Inflammatory macrophage treated with lipopolysaccharide for 4 hours (primary cell): ENCODE measurements at regions not wholly inside any gene's neighbourhood (a gene's known extent, or its start where the extent isn't known, plus 50 kb on each side); places are given as distances from the start of the nearest gene placed in this dataset.
A peak's percentile ranks its signal among the peaks of the same experiment; 100 is the strongest.

Source experiments
- DNase-seq: peaks from one replicate; pipeline ENCODE4 v3.0.0-alpha.2; 2020

GRCh38 chr1:98374098-98374497 is 287.4 kb upstream of the SNX7 start:
- DNase-seq, result no peak

GRCh38 chr1:98373056-98373455 is 288.5 kb upstream of the SNX7 start:
- DNase-seq, result peak; percentile 1

- DNase-seq, result no peak
Observed at GRCh38 chr1:98371764-98372163, 289.8 kb upstream of the SNX7 start.

GRCh38 chr1:98369463-98369862 is 292.1 kb upstream of the SNX7 start:
- no peak for DNase-seq

- DNase-seq, result no peak
Observed at GRCh38 chr1:98368995-98369394, 292.5 kb upstream of the SNX7 start.

- no peak for DNase-seq
Observed at GRCh38 chr1:98367426-98367825, 294.1 kb upstream of the SNX7 start.

GRCh38 chr1:98366343-98366742 is 295.2 kb upstream of the SNX7 start:
- no peak for DNase-seq

- DNase-seq, result peak; percentile 45
Observed at GRCh38 chr1:98364544-98364943, 297.0 kb upstream of the SNX7 start.

- DNase-seq, result peak; percentile 1
Observed at GRCh38 chr1:98360864-98361263, 300.7 kb upstream of the SNX7 start.

GRCh38 chr1:98355656-98356383 is 305.7 kb upstream of the SNX7 start:
- no peak for DNase-seq

- DNase-seq, result no peak
Observed at GRCh38 chr1:98352378-98352777, 309.1 kb upstream of the SNX7 start.

- no peak for DNase-seq
Observed at GRCh38 chr1:98351561-98351960, 310.0 kb upstream of the SNX7 start.

GRCh38 chr1:98345417-98345816 is 316.1 kb upstream of the SNX7 start:
- no peak for DNase-seq

- no peak for DNase-seq
Observed at GRCh38 chr1:98344731-98345130, 316.8 kb upstream of the SNX7 start.

GRCh38 chr1:98342566-98342965 is 319.0 kb upstream of the SNX7 start:
- no peak for DNase-seq

GRCh38 chr1:98340511-98340910 is 321.0 kb upstream of the SNX7 start:
- no peak for DNase-seq

- no peak for DNase-seq
Observed at GRCh38 chr1:98336472-98337083, 324.9 kb upstream of the SNX7 start.

GRCh38 chr1:98333936-98334335 is 327.6 kb upstream of the SNX7 start:
- DNase-seq, result no peak

GRCh38 chr1:98333406-98333805 is 328.1 kb upstream of the SNX7 start:
- DNase-seq, result no peak

GRCh38 chr1:98331718-98332311 is 329.7 kb upstream of the SNX7 start:
- no peak for DNase-seq

- DNase-seq, result no peak
Observed at GRCh38 chr1:98331243-98331642, 330.3 kb upstream of the SNX7 start.

GRCh38 chr1:98330224-98330623 is 331.3 kb upstream of the SNX7 start:
- DNase-seq, result no peak

- no peak for DNase-seq
Observed at GRCh38 chr1:98328855-98329254, 332.7 kb upstream of the SNX7 start.

- no peak for DNase-seq
Observed at GRCh38 chr1:98327220-98327861, 334.2 kb upstream of the SNX7 start.
